Stimulated activated CD4-positive, alpha-beta T cell treated with anti-CD3 and anti-CD28 coated beads, Interleukin-12 subunit alpha, Interleukin-12 subunit beta, amount 100 ng/mL, for 24 hours (primary cell): ENCODE measurements at regions not wholly inside any gene's neighbourhood (a gene's known extent, or its start where the extent isn't known, plus 50 kb on each side); places are given as distances from the start of the nearest gene placed in this dataset.

Source experiments
- DNase-seq, 2 experiments: peaks; one replicate each; pipeline ENCODE4 v3.0.0-alpha.2; 2020; ENCODE audit warnings: low read depth in 2 of 2

- no peak for DNase-seq
Observed at GRCh38 chr18:67232991-67233390, 283.5 kb downstream of the DSEL start.

GRCh38 chr18:67232406-67232805, 284.1 kb downstream of the DSEL start:
- DNase-seq = no peak

GRCh38 chr18:67222887-67223286, 293.6 kb downstream of the DSEL start:
- no peak for DNase-seq

GRCh38 chr18:67219821-67220220, 296.7 kb downstream of the DSEL start:
- DNase-seq = no peak

GRCh38 chr18:67218556-67218955, 298.0 kb downstream of the DSEL start:
- no peak for DNase-seq

- DNase-seq = peak; percentile 15 to 37
Observed at GRCh38 chr18:67217551-67218166, 298.9 kb downstream of the DSEL start.

GRCh38 chr18:67216846-67217245, 299.7 kb downstream of the DSEL start:
- no peak for DNase-seq

- DNase-seq = no peak
Observed at GRCh38 chr18:67215686-67216085, 300.8 kb downstream of the DSEL start.

GRCh38 chr18:67211646-67212045, 304.9 kb downstream of the DSEL start:
- DNase-seq = no peak

GRCh38 chr18:67200665-67201064, 315.9 kb downstream of the DSEL start:
- no peak for DNase-seq

GRCh38 chr18:67199993-67200617, 316.4 kb downstream of the DSEL start:
- no peak for DNase-seq

- no peak for DNase-seq
Observed at GRCh38 chr18:67194886-67195285, 321.6 kb downstream of the DSEL start.

GRCh38 chr18:67192535-67192934, 324.0 kb downstream of the DSEL start:
- no peak for DNase-seq

GRCh38 chr18:67183398-67183797, 333.1 kb downstream of the DSEL start:
- DNase-seq = no peak

GRCh38 chr18:67179726-67180125, 336.8 kb downstream of the DSEL start:
- DNase-seq = no peak

GRCh38 chr18:67159662-67160061, 356.9 kb downstream of the DSEL start:
- no peak for DNase-seq

- DNase-seq = no peak
Observed at GRCh38 chr18:67154979-67155378, 361.5 kb downstream of the DSEL start.

- DNase-seq = no peak
Observed at GRCh38 chr18:67151366-67151765, 365.2 kb downstream of the DSEL start.

GRCh38 chr18:67145586-67146292, 370.8 kb downstream of the DSEL start:
- DNase-seq = no peak

- DNase-seq = no peak
Observed at GRCh38 chr18:67144329-67144728, 372.2 kb downstream of the DSEL start.

GRCh38 chr18:67143028-67143427, 373.5 kb downstream of the DSEL start:
- no peak for DNase-seq

- no peak for DNase-seq
Observed at GRCh38 chr18:67142604-67143003, 373.9 kb downstream of the DSEL start.

- no peak for DNase-seq
Observed at GRCh38 chr18:67140495-67140894, 376.0 kb downstream of the DSEL start.
